ENCODE measurements at regions not wholly inside any gene's neighbourhood (a gene's known extent, or its start where the extent isn't known, plus 50 kb on each side); places are given as distances from the start of the nearest gene placed in this dataset.
"Not testable (repeated sequence)": the region's sequence is repeated elsewhere in the genome, so short reads cannot be mapped to it uniquely, and the experiment has no call there.

- intact Hi-C loops (cut with DNase I): no loop called here
- no peak for DNase-seq
Measured at GRCh38 chr2:88396209-88396608, 56.3 kb downstream of the FOXI3 start.

- DNase-seq: no peak
Measured at GRCh38 chr2:88377641-88377991, 74.9 kb downstream of the FOXI3 start.

GRCh38 chr2:88372042-88372441 is 80.5 kb downstream of the FOXI3 start:
- no peak for DNase-seq
- intact Hi-C loops (cut with DNase I): no loop called here

More at GRCh38 chr2:88377641-88377991, 74.9 kb downstream of the FOXI3 start:
- intact Hi-C loops (cut with DNase I): no loop called here

GRCh38 chr2:88365408-88365807 is 87.1 kb downstream of the FOXI3 start:
- intact Hi-C loops (cut with DNase I); DNase-seq: not testable (repeated sequence)

- intact Hi-C loops (cut with DNase I): no loop called here
- DNase-seq: peak in 1 of 42 donors; percentile 22
Measured at GRCh38 chr2:88355486-88355885, 97.0 kb downstream of the FOXI3 start.

- intact Hi-C loops (cut with DNase I): no loop called here
- DNase-seq: peak in 15 of 42 donors; percentile 4 to 63 (median 36)
Measured at GRCh38 chr2:88351249-88351601, 101.3 kb downstream of the FOXI3 start.

GRCh38 chr2:88350331-88351248 is 101.9 kb downstream of the FOXI3 start:
- intact Hi-C loops (cut with DNase I): no loop called here
- DNase-seq: peak; percentile 26 to 82 (median 62)

- DNase-seq: no peak
- intact Hi-C loops (cut with DNase I): no loop called here
Measured at GRCh38 chr2:88345842-88346241, 106.7 kb downstream of the FOXI3 start.

- no peak for DNase-seq
- intact Hi-C loops (cut with DNase I): no loop called here
Measured at GRCh38 chr2:88342749-88343148, 109.7 kb downstream of the FOXI3 start.

- no peak for DNase-seq
- intact Hi-C loops (cut with DNase I): no loop called here
Measured at GRCh38 chr2:88334418-88334817, 118.1 kb downstream of the FOXI3 start.

- intact Hi-C loops (cut with DNase I): no loop called here
Measured at GRCh38 chr2:88331239-88331638, 121.3 kb downstream of the FOXI3 start.

GRCh38 chr2:88329815-88330603 is 122.5 kb downstream of the FOXI3 start:
- DNase-seq: no peak
- intact Hi-C loops (cut with DNase I): no loop called here

More at GRCh38 chr2:88331239-88331638, 121.3 kb downstream of the FOXI3 start:
- no peak for DNase-seq

GRCh38 chr2:88321449-88322248 is 130.8 kb downstream of the FOXI3 start:
- intact Hi-C loops (cut with DNase I): no loop called here

GRCh38 chr2:88320076-88320773 is 132.3 kb downstream of the FOXI3 start:
- intact Hi-C loops (cut with DNase I): no loop called here
- no peak for DNase-seq

More at GRCh38 chr2:88321449-88322248, 130.8 kb downstream of the FOXI3 start:
- no peak for DNase-seq

GRCh38 chr2:88318956-88319330 is 133.6 kb downstream of the FOXI3 start:
- DNase-seq: no peak
- intact Hi-C loops (cut with DNase I): no loop called here

- intact Hi-C loops (cut with DNase I): no loop called here
- no peak for DNase-seq
Measured at GRCh38 chr2:88318071-88318955, 134.2 kb downstream of the FOXI3 start.

- no peak for DNase-seq
- intact Hi-C loops (cut with DNase I): no loop called here
Measured at GRCh38 chr2:88310787-88311186, 140.6 kb downstream of the THNSL2 start.

- intact Hi-C loops (cut with DNase I): no loop called here
- peak in 3 of 42 donors; percentile 2 to 9 (median 5) for DNase-seq
Measured at GRCh38 chr2:88307817-88308216, 137.7 kb downstream of the THNSL2 start.

Data from head of caudate nucleus (tissue), 42 donors.